ENCODE measurements at regions not wholly inside any gene's neighbourhood (a gene's known extent, or its start where the extent isn't known, plus 50 kb on each side); places are given as distances from the start of the nearest gene placed in this dataset.

- no peak for TF ChIP-seq CTCF (IDR thresholded peaks at IDR 0.05; ENCODE audit: borderline replicate concordance, insufficient read depth, low read depth, low read length)
- no peak overlapping the region for H3K4me3 ChIP-seq (ENCODE audit: low read depth, low read length)
Measured at GRCh38 chr10:131770946-131771633, 129.7 kb upstream of the PPP2R2D start.

GRCh38 chr10:131771634-131772358 is 129.0 kb upstream of the PPP2R2D start:
- no peak overlapping the region for H3K4me3 ChIP-seq (ENCODE audit: low read depth, low read length)

GRCh38 chr10:131772441-131772840 is 128.4 kb upstream of the PPP2R2D start:
- H3K4me3 ChIP-seq (ENCODE audit: low read depth, low read length), result no peak overlapping the region
- TF ChIP-seq CTCF (IDR thresholded peaks at IDR 0.05; ENCODE audit: borderline replicate concordance, insufficient read depth, low read depth, low read length), result no peak

More at GRCh38 chr10:131771634-131772358, 129.0 kb upstream of the PPP2R2D start:
- TF ChIP-seq CTCF (IDR thresholded peaks at IDR 0.05; ENCODE audit: borderline replicate concordance, insufficient read depth, low read depth, low read length), result no peak

GRCh38 chr10:131773370-131774343 is 127.2 kb upstream of the PPP2R2D start:
- no peak overlapping the region for H3K4me3 ChIP-seq (ENCODE audit: low read depth, low read length)
- TF ChIP-seq CTCF (IDR thresholded peaks at IDR 0.05; ENCODE audit: borderline replicate concordance, insufficient read depth, low read depth, low read length), result no peak

- no peak for TF ChIP-seq CTCF (IDR thresholded peaks at IDR 0.05; ENCODE audit: borderline replicate concordance, insufficient read depth, low read depth, low read length)
- no peak overlapping the region for H3K4me3 ChIP-seq (ENCODE audit: low read depth, low read length)
Measured at GRCh38 chr10:131774681-131775085, 126.1 kb upstream of the PPP2R2D start.

- no peak overlapping the region for H3K4me3 ChIP-seq (ENCODE audit: low read depth, low read length)
- TF ChIP-seq CTCF (IDR thresholded peaks at IDR 0.05; ENCODE audit: borderline replicate concordance, insufficient read depth, low read depth, low read length), result no peak
Measured at GRCh38 chr10:131775433-131775832, 125.4 kb upstream of the PPP2R2D start.
